ENCODE measurements at regions not wholly inside any gene's neighbourhood (a gene's known extent, or its start where the extent isn't known, plus 50 kb on each side); places are given as distances from the start of the nearest gene placed in this dataset.
"Not testable (repeated sequence)": the region's sequence is repeated elsewhere in the genome, so short reads cannot be mapped to it uniquely, and the experiment has no call there.

DNA sequence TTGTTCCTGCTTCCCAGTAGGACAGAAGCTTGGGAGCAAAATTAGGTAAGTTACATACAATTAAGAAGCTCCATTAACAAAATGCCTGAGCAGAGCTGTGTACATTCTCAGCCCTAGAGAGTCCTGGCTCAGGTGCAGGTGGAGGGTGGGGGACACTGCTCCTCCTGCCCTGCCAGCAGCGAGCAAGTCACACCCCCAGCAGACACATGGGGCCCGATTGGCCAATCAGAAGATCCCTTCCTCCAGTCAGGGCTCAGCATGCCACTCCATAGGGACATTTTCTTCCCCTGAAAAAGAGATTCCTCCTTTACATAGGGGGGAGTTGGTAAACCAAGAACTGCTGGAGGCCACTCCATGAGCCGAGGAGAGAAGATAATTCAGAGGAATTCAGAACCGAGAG, 62.1 kb downstream of the PLXNA1 start:
- DNase-seq (ENCODE audit: extremely low read depth in 1 of 11, low read depth in 9 of 11, low spot score in 4 of 11), result peak in 1 of 11 donors; percentile 16

GRCh38 chr3:127045435-127046045, 62.6 kb downstream of the PLXNA1 start:
- no peak for DNase-seq (ENCODE audit: extremely low read depth in 1 of 11, low read depth in 9 of 11, low spot score in 4 of 11)

- DNase-seq (ENCODE audit: extremely low read depth in 1 of 11, low read depth in 9 of 11, low spot score in 4 of 11), result not testable (repeated sequence)
These were observed 63.8 kb downstream of the PLXNA1 start for GRCh38 chr3:127046690-127047089.

- DNase-seq (ENCODE audit: extremely low read depth in 1 of 11, low read depth in 9 of 11, low spot score in 4 of 11), result no peak
These were observed 66.5 kb downstream of the PLXNA1 start for GRCh38 chr3:127049393-127049792.

DNA sequence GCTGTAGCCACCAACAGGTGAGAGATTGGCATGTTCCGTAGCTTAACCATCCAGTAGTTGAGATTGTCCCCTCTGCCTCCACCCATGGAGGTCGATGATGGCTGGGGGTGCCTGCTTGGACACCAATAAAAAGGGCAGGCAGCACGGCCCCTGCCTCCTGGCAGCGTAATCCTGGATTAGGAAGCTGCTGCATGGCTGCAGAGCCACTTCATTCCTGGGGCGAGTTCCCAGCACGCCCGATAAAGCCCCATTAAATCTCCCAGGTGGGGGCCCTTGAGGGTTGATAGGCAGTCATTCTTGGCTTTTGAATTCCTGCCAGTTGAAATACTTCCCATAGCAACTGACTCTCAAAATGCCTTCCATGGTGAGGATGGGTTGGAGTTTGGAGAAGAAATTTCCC, 67.8 kb downstream of the PLXNA1 start:
- DNase-seq (ENCODE audit: extremely low read depth in 1 of 11, low read depth in 9 of 11, low spot score in 4 of 11), result no peak

GRCh38 chr3:127052121-127052561, 69.2 kb downstream of the PLXNA1 start:
- no peak for DNase-seq (ENCODE audit: extremely low read depth in 1 of 11, low read depth in 9 of 11, low spot score in 4 of 11)

DNA sequence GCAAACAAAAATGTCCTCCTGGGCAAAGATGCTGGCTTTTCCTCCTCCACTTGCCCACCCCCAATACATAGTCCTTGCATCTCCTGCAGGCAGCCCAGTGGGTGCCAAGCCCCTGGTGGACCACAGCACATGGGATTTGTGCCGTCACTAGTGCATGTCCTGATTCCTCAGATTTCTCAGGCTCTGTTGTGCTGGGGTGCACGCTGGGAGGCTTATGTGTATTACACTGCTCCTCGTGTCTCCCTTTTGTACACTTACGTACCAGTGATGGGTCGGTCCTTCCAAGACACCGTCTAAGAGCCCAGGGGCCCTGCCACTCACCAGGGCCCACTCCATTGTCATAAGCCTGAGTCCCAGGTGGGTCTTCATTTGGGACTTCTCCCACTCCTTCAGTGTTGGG, 70.1 kb downstream of the PLXNA1 start:
- no peak for DNase-seq (ENCODE audit: extremely low read depth in 1 of 11, low read depth in 9 of 11, low spot score in 4 of 11)

DNA sequence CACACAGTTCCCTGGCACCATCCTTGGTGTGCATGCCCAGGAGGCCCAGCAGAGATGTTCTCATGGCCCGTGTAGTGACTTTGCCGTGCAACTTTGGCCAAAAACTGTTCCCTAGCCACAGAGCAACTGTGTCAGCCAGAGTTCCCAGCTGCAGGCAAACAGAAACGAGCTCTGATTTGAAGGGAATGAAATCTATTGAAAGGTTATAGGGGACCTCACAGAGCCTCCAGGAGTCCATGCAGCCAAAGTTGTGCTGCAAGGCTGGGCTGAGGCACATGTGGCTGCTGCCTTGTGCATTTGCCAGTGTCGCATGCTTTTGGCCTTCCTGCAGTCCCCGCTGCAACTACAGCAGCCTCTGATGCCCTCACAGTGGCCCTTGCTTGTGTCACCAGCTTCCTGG, 70.5 kb downstream of the PLXNA1 start:
- DNase-seq (ENCODE audit: extremely low read depth in 1 of 11, low read depth in 9 of 11, low spot score in 4 of 11), result no peak

DNA sequence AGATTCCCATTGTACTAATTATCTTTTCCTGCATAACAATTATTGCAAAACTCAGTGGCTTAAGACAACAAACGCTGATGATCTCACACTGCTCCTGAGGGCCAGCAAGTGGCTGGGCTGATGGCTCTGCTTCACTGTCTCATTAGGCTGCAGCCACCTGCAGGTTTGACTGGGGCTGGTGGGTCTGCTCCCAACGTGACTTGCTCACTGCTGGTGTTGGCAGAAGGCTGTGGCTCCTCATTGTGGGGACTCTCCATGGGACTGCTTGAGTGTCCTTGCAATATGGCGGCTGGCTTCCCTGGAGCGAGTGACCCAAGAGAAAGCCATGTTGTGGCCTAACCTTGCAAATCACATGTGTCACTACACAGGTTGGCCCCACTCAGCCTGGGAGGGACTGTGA, 71.1 kb downstream of the PLXNA1 start:
- no peak for DNase-seq (ENCODE audit: extremely low read depth in 1 of 11, low read depth in 9 of 11, low spot score in 4 of 11)

- DNase-seq (ENCODE audit: extremely low read depth in 1 of 11, low read depth in 9 of 11, low spot score in 4 of 11), result no peak
These were observed 73.4 kb downstream of the PLXNA1 start for GRCh38 chr3:127056281-127056680.

DNA sequence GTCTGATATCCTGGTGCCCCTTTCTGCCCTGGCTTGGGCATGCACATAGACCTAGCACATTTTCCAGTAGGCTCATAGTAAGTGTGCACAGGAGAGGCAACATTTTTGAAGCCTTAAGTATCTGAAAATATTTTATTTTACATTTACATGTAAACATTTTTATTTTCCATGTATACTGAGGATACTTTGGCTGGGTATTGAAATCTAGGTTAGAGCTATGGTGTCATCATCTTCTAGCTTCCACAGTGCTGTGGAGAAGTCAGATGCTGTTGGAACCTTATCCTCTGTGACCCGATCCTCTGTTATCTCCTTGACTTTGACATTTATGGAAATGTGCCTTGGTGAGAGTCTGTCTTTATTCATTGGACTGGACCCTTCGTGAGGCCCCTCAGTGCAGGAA, 74.1 kb downstream of the PLXNA1 start:
- no peak for DNase-seq (ENCODE audit: extremely low read depth in 1 of 11, low read depth in 9 of 11, low spot score in 4 of 11)

DNA sequence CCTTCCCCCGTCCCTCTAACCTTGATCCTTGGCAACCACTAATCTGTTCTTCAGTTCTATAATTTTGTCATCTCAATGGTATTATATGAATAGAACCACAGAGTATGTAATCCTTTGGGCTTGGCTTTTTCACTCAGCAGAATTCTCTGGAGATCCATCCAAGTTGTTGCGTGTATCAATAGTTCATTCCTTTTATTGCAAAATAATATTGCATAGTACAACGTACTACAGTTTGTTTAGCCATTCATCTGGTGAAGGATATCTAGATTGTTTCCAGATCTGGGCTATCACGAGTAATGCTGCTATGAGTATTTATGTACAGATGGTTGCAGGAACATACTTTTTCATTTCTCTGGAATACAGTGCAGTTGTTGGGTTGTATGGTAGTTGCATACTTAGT, 76.2 kb downstream of the PLXNA1 start:
- DNase-seq (ENCODE audit: extremely low read depth in 1 of 11, low read depth in 9 of 11, low spot score in 4 of 11), result no peak

DNA sequence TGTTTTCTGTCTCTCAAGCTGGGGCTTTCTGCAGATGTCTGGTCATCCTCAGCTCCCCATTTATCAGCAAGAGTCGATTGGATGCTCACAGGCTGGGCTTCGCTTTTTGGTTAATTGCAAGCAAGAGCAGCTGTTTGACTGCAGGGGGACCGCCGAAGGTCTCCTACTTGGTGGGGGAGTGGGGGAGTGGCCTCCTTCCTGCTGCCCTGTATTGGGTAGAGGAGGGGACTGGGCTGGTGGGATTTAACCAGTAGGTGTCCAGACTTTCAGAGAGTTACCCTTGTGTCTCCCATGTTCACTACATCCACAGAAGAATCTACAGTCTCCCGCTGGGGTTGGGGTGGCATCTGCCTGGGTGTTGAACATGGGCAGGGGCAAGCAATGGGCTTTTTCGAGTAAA, 78.7 kb downstream of the PLXNA1 start:
- DNase-seq (ENCODE audit: extremely low read depth in 1 of 11, low read depth in 9 of 11, low spot score in 4 of 11), result no peak

GRCh38 chr3:127062926-127063325, 80.0 kb downstream of the PLXNA1 start:
- DNase-seq (ENCODE audit: extremely low read depth in 1 of 11, low read depth in 9 of 11, low spot score in 4 of 11), result no peak

DNA sequence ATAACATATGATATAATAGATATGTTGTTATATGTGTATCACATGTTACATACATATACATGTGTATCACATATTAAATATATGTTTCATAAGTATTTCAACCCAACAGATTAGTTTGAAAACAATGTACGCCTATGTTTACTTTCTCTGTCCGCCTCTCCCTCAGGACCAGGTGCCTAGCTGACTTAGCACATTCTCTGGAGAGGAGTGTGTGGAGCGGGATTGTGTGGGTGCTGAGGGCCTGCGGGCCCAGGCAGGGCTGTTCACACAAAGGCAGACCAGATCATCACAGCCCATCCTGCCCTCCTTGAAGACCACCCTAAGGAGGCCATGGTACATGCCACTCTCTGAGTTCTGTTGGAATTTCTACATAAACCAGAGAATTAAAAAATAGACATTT, 81.0 kb downstream of the PLXNA1 start:
- no peak for DNase-seq (ENCODE audit: extremely low read depth in 1 of 11, low read depth in 9 of 11, low spot score in 4 of 11)

GRCh38 chr3:127064391-127065137, 81.6 kb downstream of the PLXNA1 start:
- no peak for DNase-seq (ENCODE audit: extremely low read depth in 1 of 11, low read depth in 9 of 11, low spot score in 4 of 11)

- DNase-seq (ENCODE audit: extremely low read depth in 1 of 11, low read depth in 9 of 11, low spot score in 4 of 11), result no peak
These were observed 82.2 kb downstream of the PLXNA1 start for GRCh38 chr3:127065138-127065427.

DNA sequence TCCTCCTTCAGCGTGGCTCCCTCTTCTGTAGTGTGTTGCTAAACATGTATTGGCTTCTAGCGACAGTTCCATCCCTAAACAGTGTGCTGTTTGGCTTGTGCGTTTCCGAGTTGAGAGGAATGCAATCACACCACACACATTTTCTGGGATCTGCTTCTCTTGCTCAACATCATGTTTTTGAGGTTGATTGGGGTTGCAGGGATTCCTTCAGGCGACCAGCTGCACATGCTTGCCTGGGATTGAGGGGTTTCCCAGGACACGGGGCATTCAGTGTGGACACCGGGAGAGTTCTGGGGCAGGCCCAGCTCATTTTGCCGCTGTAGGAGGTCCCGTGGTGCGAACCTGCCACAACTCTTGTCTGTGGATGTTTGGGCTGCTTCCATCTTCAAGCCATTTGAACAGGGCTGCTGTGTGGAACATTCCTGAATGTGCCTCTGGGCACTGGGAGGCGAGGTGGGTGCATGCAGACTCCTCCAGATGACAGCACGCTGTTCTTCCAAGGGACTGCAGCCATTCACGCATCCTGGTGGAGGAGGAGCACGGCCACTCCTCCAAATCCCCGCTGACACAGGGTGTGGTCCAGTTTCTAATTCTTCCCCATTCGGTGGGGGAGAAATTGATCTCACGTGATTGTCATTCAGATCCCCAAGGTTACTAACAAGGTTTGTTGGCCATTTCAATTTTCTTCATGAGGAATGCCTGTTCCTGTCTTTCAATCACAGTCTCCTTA, 82.8 kb downstream of the PLXNA1 start:
- DNase-seq (ENCODE audit: extremely low read depth in 1 of 11, low read depth in 9 of 11, low spot score in 4 of 11), result no peak

GRCh38 chr3:127066635-127067034, 83.7 kb downstream of the PLXNA1 start:
- DNase-seq (ENCODE audit: extremely low read depth in 1 of 11, low read depth in 9 of 11, low spot score in 4 of 11), result no peak

DNA sequence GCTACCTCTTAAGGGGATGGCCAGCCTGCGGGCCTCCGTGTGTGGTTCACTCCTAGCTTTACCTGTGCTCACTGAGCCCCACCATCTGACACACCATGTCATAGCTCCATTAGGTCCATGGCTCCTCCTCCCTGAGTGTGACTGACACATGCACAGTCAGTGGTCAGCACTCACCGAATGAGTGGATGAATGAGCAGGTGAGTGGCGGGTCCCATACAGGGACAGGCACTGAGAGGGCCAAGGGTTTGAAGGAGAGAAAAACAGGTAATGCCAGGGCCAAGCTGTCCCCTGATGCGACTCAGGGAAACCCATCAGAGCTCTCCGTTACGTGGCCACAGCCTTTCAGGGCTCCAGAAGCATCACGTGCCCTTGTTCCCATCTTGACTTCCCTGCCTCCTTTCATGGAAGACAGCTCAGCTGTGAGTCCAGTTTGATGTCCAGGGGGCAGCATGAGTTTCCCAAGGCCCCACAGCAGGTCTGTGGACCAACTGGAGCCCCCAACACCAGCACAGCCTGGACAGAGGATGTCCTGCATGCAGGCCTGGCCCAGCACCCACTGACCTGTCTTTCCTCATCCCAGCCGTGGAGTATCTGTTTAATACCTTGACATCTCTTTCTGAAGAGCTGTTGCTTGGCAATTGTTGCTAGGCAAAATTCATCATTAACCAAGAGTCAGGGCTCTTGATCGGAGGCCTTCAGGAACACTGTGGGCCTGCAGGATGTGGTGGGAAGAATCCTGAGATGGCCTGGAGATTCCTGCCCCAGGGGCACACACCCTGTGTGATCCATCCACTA, 84.4 kb downstream of the PLXNA1 start:
- no peak for DNase-seq (ENCODE audit: extremely low read depth in 1 of 11, low read depth in 9 of 11, low spot score in 4 of 11)
